GM18505 (cell line): ENCODE measurements at regions not wholly inside any gene's neighbourhood (a gene's known extent, or its start where the extent isn't known, plus 50 kb on each side); places are given as distances from the start of the nearest gene placed in this dataset.

Experiments used
- ATAC-seq: cut with Tn5 transposase; IDR thresholded peaks from one replicate; pipeline ENCODE4 v1.9.1; 2021; ENCODE audit not compliant: unreplicated experiment
- POLR2A ChIP-seq: IDR thresholded peaks from 4 replicates; pipeline ENCODE4 v1.6.1; 2011; ENCODE audit warnings: borderline replicate concordance; ENCODE audit not compliant: insufficient read depth, insufficient read length; ENCODE audit errors: extremely low read depth

GRCh38 chr1:55554611-55555010 lies 339.4 kb upstream of the USP24 start:
- TF ChIP-seq POLR2A: no peak
- no peak for ATAC-seq

GRCh38 chr1:55552636-55553035 lies 337.5 kb upstream of the USP24 start:
- no peak for TF ChIP-seq POLR2A

GRCh38 chr1:55547405-55547804 lies 332.2 kb upstream of the USP24 start:
- no peak for ATAC-seq
- no peak for TF ChIP-seq POLR2A

More at GRCh38 chr1:55552636-55553035, 337.5 kb upstream of the USP24 start:
- ATAC-seq: no peak

GRCh38 chr1:55546553-55546952 lies 331.4 kb upstream of the USP24 start:
- TF ChIP-seq POLR2A: no peak
- ATAC-seq: no peak

- ATAC-seq: no peak
Observed at GRCh38 chr1:55544826-55545225, 329.7 kb upstream of the USP24 start.

GRCh38 chr1:55542901-55543504 lies 327.8 kb upstream of the USP24 start:
- no peak for TF ChIP-seq POLR2A
- ATAC-seq: no peak

More at GRCh38 chr1:55544826-55545225, 329.7 kb upstream of the USP24 start:
- TF ChIP-seq POLR2A: no peak

- no peak for ATAC-seq
- TF ChIP-seq POLR2A: no peak
Observed at GRCh38 chr1:55541296-55541695, 326.1 kb upstream of the USP24 start.

- no peak for TF ChIP-seq POLR2A
- ATAC-seq: no peak
Observed at GRCh38 chr1:55539652-55540512, 324.7 kb upstream of the USP24 start.

- TF ChIP-seq POLR2A: no peak
- ATAC-seq: no peak
Observed at GRCh38 chr1:55538428-55538827, 323.3 kb upstream of the USP24 start.

GRCh38 chr1:55536545-55536865 lies 321.3 kb upstream of the USP24 start:
- no peak for ATAC-seq
- TF ChIP-seq POLR2A: no peak

- ATAC-seq: no peak
- TF ChIP-seq POLR2A: no peak
Observed at GRCh38 chr1:55535724-55536544, 320.8 kb upstream of the USP24 start.

- TF ChIP-seq POLR2A: no peak
- no peak for ATAC-seq
Observed at GRCh38 chr1:55534565-55535121, 319.5 kb upstream of the USP24 start.

GRCh38 chr1:55531644-55532043 lies 316.5 kb upstream of the USP24 start:
- TF ChIP-seq POLR2A: no peak
- ATAC-seq: no peak
